ENCODE measurements at regions not wholly inside any gene's neighbourhood (a gene's known extent, or its start where the extent isn't known, plus 50 kb on each side); places are given as distances from the start of the nearest gene placed in this dataset.

DNA sequence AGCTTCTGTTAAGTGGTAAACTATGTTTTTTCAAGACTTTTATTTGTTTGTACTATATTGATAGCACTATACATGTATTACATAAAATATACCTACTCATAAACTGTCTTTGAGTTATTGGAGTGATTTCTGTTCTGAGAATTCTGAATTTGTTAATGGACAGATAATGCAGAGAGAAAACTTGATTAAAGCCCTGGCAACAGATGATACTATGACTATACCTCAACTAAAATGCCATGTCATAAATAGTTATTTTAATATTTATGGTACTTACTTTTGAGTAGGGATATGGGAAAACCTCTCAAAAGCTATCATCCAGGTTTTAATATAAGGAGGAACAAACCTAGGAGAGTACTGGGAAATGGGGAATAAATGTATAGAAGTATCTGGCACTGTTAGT is 947.2 kb upstream of the ARRDC3 start:
- TF ChIP-seq, protein P1, sequence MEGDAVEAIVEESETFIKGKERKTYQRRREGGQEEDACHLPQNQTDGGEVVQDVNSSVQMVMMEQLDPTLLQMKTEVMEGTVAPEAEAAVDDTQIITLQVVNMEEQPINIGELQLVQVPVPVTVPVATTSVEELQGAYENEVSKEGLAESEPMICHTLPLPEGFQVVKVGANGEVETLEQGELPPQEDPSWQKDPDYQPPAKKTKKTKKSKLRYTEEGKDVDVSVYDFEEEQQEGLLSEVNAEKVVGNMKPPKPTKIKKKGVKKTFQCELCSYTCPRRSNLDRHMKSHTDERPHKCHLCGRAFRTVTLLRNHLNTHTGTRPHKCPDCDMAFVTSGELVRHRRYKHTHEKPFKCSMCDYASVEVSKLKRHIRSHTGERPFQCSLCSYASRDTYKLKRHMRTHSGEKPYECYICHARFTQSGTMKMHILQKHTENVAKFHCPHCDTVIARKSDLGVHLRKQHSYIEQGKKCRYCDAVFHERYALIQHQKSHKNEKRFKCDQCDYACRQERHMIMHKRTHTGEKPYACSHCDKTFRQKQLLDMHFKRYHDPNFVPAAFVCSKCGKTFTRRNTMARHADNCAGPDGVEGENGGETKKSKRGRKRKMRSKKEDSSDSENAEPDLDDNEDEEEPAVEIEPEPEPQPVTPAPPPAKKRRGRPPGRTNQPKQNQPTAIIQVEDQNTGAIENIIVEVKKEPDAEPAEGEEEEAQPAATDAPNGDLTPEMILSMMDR (IDR thresholded peaks at IDR 0.05) = no peak
- no peak for TF ChIP-seq POLR2A (IDR thresholded peaks at IDR 0.05)
- no peak for TF ChIP-seq EP300 (IDR thresholded peaks at IDR 0.05)
